ENCODE measurements at regions not wholly inside any gene's neighbourhood (a gene's known extent, or its start where the extent isn't known, plus 50 kb on each side); places are given as distances from the start of the nearest gene placed in this dataset.
"Not testable (repeated sequence)": the region's sequence is repeated elsewhere in the genome, so short reads cannot be mapped to it uniquely, and the experiment has no call there.

GRCh38 chr2:13351068-13351467 is 634.3 kb downstream of the TRIB2 start:
- Histone ChIP-seq H3K4me1 (peaks cover 0 to 11% (median 4%) of the 10 kb centered on the region in 3 donors), H3K9me3 (no peaks in the 10 kb centered on the region), H3K36me3 (no peaks in the 10 kb centered on the region), H3K27me3 (no peaks in the 10 kb centered on the region), H3K4me3 (no peak overlapping the region), H3K27ac (no peak overlapping the region)
- TF ChIP-seq CTCF (IDR thresholded peaks at IDR 0.05): no peak
- DNase-seq (no peak), FAIRE-seq (no peak), ATAC-seq (peak in 3 of 4 donors; percentile 59 to 76 (median 66))
- intact Hi-C loops (cut with DNase I): no loop called here
- 18 to 22% methylated on average over 2 of the region's 2 CpGs for WGBS, 2 donors

GRCh38 chr2:13353083-13353482 is 636.3 kb downstream of the TRIB2 start:
- Histone ChIP-seq H3K27ac (no peak overlapping the region), H3K4me1 (peaks cover 0 to 11% (median 4%) of the 10 kb centered on the region in 3 donors), H3K9me3 (no peaks in the 10 kb centered on the region), H3K36me3 (no peaks in the 10 kb centered on the region), H3K4me3 (no peak overlapping the region), H3K27me3 (no peaks in the 10 kb centered on the region)
- ATAC-seq: peak in 3 of 4 donors; percentile 53 to 76 (median 64)
- FAIRE-seq: no peak
- no peak for TF ChIP-seq CTCF (IDR thresholded peaks at IDR 0.05)
- peak in 1 of 6 donors; percentile 8 for DNase-seq
- intact Hi-C loops (cut with DNase I): no loop called here

DNA sequence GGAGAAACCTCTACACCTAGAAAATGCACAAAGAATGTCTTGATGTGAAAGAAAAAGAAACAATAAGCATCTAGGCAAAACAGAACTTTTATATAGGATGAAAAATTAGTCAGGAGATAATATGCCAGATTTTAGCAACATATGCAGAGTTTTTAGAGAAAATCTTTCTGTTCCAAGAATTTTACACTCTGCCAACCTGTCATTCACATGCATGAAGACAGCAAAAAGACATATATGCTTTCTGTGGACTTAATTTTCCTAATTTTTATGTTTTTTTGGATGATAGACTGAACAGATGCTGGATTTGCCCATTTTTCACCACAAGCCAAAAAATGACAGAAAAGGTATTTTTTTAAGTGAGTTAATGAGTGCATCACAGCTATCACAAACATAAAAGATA is 637.3 kb downstream of the TRIB2 start:
- H3K4me3 ChIP-seq: no peak overlapping the region
- no peaks in the 10 kb centered on the region for H3K36me3 ChIP-seq
- no peak overlapping the region for H3K27ac ChIP-seq
- intact Hi-C loops (cut with DNase I): no loop called here
- no peak for ATAC-seq
- H3K27me3 ChIP-seq: no peaks in the 10 kb centered on the region
- no peak for DNase-seq
- no peak for FAIRE-seq
- no peaks in the 10 kb centered on the region for H3K9me3 ChIP-seq
- no peak for TF ChIP-seq CTCF (IDR thresholded peaks at IDR 0.05)
- peaks cover 0 to 11% (median 4%) of the 10 kb centered on the region in 3 donors for H3K4me1 ChIP-seq

DNA sequence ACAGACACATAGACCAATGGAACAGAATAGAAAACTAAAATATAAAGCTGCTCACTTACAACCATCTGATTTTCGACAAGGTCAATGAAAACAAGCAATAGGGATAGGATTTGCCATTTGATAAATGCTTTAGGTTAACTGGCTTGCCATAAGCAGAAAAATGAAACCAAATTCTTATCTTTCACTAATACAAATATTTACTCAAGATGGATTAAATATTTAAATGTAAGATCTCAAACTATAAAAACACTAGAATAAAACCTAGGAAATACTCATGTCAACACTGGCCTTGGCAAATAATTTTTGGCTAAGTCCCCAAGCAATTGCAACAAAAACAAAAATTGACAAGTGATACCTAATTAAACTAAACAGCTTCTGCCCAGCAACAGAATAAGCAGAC is 665.2 kb downstream of the TRIB2 start:
- intact Hi-C loops (cut with DNase I); H3K4me3 ChIP-seq; H3K36me3 ChIP-seq; H3K27ac ChIP-seq; H3K9me3 ChIP-seq; DNase-seq; H3K27me3 ChIP-seq; H3K4me1 ChIP-seq: not testable (repeated sequence)
- peak in 2 of 4 donors; percentile 30 to 67 for ATAC-seq
- FAIRE-seq: peak; percentile 59
- 21 to 28% methylated on average over 1 of the region's 1 CpG for WGBS, 2 donors

DNA sequence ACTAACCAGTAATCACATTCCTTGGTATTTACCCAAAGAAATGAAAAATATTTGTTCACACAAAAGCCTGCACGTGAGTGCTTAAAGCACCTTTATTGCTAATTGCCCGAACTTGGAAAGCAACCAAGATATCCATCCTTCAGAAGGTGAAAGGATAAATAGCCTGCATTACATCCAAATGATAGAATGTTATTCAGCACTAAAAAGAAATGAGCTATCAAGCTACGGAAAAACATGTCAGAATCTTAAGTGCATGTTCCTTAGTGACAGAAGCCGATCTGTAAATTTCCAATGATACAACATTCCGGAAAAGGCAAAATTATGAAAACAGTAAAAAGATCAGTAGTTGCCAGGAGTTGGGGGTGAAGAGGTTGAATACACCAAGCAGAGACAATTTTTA is 672.4 kb downstream of the TRIB2 start:
- H3K27ac ChIP-seq; FAIRE-seq; ATAC-seq; DNase-seq; H3K4me3 ChIP-seq; H3K4me1 ChIP-seq; intact Hi-C loops (cut with DNase I); H3K9me3 ChIP-seq; H3K27me3 ChIP-seq; H3K36me3 ChIP-seq: not testable (repeated sequence)
- WGBS, 2 donors: 72 to 75% methylated on average over 5 of the region's 5 CpGs

GRCh38 chr2:13390676-13391075 is 673.9 kb downstream of the TRIB2 start:
- ATAC-seq: no peak
- no peak for DNase-seq
- no peaks in the 10 kb centered on the region for H3K27me3 ChIP-seq
- intact Hi-C loops (cut with DNase I): no loop called here
- H3K27ac ChIP-seq: no peak overlapping the region
- H3K36me3 ChIP-seq: no peaks in the 10 kb centered on the region
- TF ChIP-seq CTCF (IDR thresholded peaks at IDR 0.05): no peak
- no peak for FAIRE-seq
- H3K9me3 ChIP-seq: no peaks in the 10 kb centered on the region
- H3K4me3 ChIP-seq: no peak overlapping the region
- no peaks in the 10 kb centered on the region for H3K4me1 ChIP-seq

All from pancreas (tissue), 10 donors.